ENCODE measurements at regions not wholly inside any gene's neighbourhood (a gene's known extent, or its start where the extent isn't known, plus 50 kb on each side); places are given as distances from the start of the nearest gene placed in this dataset.

DNA sequence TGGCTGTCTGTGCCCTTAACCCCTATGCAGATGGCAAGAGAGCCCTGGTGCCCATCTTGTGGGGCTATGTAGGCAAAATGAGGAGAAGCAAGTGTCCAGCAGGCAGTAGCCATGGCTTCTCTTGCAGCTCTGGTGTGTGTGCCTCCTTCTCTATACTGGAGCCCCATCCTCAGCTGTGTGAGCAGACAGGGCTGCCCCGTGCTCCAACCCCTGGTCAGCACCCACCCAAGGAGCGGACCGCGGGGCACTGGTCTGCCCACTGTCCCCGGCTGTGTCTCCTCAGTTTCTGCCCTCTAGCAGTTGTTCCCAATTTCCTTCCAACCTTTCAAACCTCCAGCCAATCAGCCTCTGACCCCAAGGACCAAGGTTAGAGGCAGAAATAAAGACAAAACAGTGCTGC lies 134.9 kb upstream of the GLI2 start:
- no peak for DNase-seq (ENCODE audit: low read depth in 2 of 2)

DNA sequence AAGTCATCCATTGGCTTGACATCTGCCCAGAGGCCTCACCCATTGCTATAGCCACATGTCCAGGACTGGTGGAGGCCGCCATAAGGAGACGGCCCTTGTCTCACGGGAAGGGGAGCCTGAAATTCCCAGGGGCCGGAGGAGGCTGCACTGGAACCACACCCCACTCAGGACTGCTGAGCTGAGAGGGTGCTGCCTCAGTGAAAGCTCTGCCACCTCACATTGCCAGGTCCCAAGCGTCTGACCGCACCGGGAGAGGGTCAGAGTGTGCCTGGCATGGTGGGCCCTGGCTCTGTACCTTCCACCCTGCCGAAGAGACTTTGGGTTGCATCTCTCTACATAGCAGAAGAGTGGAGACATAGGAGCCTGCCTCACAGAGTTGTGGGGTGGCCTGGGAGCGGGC lies 134.1 kb upstream of the GLI2 start:
- DNase-seq (ENCODE audit: low read depth in 2 of 2), result no peak

DNA sequence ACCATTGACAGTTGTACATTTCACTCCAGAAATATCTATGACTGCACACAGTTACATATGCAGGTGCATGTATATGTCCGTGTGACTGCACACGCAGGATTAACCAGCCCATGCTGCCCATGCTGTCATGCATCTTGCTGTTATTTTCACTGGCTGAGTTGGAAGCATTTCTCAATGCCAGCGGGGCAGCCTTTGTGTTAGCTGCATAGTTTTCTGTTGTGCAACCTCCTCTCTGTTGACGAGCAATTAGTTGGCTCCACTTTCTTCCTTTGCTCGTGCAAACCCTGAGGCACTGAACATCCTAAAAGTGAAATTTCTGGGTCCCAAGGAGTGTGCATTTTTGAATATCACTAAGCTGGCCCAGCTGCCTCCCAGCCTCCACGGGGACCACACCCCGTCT lies 133.4 kb upstream of the GLI2 start:
- DNase-seq (ENCODE audit: low read depth in 2 of 2), result no peak

DNA sequence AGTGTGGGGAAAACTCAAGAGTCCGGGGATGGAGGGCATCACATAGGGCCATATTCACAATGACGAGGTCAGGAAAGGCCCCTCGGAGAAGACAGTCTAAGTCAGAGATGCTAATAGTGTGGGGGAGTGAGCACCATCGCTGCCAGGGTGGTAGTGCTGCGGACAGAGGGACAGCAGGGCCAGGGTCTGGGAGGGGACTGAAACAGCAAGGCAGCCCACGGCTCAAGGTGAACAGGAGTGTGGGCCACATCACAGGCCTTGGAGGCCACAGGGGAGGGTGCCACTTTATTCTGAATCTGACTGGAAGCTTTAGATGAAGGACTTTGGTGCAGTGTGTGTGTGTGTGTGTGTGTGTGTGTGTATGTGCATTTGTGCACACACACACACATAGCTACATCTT lies 130.9 kb upstream of the GLI2 start:
- no peak for DNase-seq (ENCODE audit: low read depth in 2 of 2)

- DNase-seq (ENCODE audit: low read depth in 2 of 2), result no peak
Measured at GRCh38 chr2:120605231-120605935, 130.3 kb upstream of the GLI2 start.

DNA sequence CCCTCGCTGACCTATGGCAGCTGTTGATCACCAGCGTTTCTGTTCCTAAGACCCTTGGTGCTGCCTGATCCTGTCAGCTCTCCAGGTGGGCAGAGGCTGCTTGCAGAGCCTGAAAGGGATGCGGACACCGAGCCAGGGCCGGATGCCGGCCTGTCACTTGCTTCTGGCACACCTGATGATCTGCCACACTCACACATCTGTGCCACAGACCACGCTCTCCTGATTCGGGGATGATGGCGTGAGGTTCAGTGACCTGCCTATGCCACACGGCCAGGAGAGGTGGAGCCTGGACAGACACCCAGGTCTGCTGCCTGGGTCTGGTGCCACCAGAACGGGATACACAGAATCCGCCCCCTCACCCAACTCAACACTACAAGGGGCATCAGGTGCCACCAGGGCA lies 129.4 kb upstream of the GLI2 start:
- no peak for DNase-seq (ENCODE audit: low read depth in 2 of 2)

GRCh38 chr2:120606931-120607330 lies 128.7 kb upstream of the GLI2 start:
- DNase-seq (ENCODE audit: low read depth in 2 of 2), result no peak

DNA sequence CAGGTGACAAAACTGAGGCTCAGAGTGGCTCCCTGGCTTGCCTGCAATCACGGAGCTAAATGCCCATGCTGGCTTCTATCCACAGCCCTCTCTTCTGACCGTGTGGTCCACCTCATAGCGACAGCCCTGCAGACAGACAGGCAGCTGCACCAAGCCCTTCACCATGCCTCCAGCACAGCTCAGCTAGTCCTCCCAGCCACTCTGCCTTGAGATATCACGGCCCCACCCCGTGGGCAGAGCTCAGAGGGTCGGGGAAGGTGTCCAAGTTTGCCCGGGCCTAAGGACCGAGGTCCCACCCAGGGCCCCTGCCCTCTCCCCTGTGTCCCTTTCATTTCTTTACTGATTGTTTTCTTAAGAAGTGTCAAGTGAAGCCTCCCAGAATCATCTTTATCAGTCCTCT lies 128.2 kb upstream of the GLI2 start:
- no peak for DNase-seq (ENCODE audit: low read depth in 2 of 2)

GRCh38 chr2:120607996-120608395 lies 127.7 kb upstream of the GLI2 start:
- no peak for DNase-seq (ENCODE audit: low read depth in 2 of 2)

DNA sequence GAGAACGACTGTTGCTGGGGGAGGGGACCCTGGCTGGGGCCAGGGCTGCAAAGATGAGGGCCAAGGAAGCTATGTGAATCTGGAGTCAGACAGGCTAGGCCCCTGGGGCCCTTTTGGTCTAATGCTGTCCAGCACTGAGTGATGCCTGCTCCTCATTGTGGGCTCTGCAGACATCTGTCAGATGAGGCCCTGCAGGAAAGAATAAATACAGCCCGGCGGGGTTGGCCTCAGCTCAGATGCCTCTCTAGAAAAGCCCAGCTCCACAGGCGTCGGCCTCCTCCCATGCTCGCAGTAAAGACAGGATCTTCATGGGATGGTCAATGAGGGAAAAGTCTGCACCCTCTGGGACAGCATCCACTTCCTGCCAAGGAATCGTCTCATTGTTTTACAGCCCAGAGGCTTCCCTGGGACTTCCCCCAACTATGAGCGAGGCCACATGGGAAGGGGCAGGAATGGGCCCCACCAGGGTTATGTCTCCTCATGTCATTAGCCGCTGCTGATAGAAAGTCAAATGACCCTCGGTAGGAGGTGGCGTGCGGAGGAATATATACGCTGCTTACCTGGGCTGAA lies 125.8 kb upstream of the GLI2 start:
- DNase-seq (ENCODE audit: low read depth in 2 of 2), result no peak

GRCh38 chr2:120611016-120611415 lies 124.7 kb upstream of the GLI2 start:
- DNase-seq (ENCODE audit: low read depth in 2 of 2), result no peak

DNA sequence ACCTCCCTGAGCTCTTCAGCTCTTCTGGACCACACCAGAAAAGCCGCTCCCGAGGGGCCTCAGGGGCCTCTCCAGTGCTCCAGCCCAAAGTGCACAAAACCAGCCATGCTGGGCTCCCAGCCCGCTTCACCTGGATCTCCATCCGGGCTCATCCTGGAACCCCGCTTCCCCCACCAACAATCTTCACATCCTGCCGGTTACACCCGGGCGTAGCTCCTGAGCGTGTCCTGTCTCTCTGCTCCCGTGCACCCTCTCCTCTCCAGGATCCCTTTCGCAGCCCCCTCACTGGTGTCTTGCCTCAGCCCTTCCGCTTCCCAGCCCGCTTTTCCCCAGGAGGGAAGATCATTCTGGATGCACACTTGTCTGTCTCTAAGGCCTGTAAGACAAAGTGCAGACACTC lies 123.7 kb upstream of the GLI2 start:
- no peak for DNase-seq (ENCODE audit: low read depth in 2 of 2)

DNA sequence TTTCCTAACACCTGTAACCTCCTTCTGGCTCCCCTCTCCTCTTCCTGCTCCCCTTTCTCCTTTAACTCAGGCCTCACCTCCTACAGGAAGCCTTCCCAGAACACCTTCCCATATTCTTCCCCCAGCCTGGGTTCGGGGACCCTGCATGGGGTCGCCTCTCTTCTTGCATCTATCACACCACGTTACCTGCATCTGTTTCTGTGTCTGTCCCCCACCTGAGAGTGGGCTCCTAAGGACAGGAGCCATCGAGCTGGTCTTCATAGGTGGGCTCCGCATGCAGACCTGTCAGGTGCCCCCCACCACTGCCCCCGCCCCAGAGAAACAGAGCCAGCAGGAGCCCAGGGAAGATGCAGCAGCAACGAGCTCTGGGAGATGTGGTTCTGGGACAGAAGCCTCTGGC lies 123.2 kb upstream of the GLI2 start:
- no peak for DNase-seq (ENCODE audit: low read depth in 2 of 2)

DNA sequence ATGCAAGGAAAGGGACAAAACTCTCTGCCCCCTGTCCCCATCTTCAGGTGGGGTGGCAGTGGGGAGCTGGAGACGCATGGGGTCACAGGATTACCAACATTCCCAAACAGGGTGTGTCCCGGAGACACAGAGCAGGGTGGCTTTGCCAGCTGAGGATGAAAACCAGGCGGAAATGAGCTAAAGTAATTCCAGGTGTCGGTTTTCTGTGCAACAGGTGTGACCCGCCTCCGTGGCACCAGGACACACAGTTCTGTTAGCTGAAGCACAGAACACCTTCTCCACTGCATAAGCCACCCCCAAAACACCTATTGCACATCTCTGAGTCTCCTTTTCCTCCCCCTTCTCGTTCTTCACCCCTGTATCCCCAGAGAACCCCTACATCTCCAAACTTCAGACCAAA lies 122.7 kb upstream of the GLI2 start:
- DNase-seq (ENCODE audit: low read depth in 2 of 2), result no peak

DNA sequence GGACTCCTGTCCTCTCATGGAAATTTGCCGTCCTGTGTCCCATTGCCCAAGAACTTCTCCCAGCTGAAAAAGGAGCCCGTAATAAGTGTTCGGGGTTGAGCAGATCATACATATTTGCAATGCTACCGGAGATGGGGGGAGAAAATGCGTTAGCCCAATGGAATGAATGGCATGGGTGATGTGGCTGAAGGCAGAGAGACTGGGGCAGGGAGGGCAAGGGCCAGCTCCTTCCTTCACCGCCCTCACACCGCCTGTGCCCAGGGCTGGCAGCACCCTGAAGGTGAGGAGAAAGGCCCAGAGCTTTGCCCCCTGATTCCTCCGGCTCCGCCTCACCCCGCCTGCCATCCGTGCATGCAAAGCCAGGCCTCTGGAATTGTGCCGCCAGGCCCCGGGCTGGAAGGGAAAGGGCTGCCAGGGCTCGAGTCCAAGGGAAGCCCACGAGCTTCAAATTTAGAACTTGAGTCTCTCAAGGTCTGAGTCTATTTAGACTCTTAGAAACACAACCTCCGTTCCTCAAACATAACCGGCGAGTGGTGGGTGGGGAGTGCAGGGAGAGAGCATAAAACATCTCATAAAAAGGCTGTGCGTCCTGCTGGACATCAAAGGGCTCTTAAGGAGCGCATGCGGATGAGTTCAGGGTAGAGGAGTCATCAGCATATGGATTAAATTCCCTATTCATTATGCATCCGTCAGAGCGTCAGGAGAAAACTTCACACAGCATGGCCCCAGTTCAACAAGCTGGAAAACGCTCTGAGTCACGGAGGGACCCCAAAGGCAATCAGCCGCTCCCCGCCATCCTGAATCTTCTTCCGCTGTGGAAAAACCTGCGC lies 121.7 kb upstream of the GLI2 start:
- DNase-seq (ENCODE audit: low read depth in 2 of 2), result peak in 1 of 2 donors; percentile 57

DNA sequence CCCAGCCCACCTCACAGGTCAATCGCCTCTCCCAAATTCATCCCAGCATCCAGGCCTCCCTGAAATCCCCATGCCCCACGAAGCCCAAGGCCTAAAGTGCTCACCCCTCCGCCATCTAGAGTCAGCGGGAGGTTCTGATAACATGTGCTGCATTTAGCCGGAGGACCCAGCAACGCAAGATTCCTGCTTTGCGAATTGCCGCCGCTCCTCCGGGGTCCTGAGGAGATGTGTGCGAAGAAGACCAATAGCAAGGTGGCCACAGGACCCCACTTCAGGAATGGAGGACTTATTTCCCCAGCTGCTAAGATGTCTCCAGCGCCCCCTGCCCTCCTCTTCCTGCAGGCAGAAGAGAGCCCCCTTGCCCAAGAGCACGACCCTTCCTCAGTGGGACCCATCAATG lies 120.8 kb upstream of the GLI2 start:
- no peak for DNase-seq (ENCODE audit: low read depth in 2 of 2)

DNA sequence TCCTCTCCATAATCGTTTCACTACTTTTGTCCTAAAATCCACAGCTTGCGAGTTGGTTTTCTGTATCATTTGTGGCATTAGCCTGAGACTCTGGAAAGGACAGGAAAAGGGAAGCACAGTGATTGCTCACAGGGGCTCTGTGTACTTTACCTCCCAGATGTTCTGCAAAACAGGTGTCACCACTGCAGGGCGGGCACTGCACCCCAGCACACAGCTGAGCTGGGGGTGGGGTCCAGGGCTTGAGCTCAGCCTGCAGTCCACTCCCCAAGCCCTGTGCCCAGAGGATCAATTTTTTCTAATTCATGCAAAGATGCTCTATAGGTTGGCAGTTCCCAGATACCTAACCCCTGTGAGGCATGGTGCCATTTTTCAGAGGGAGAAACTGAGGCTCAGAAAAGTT lies 119.4 kb upstream of the GLI2 start:
- DNase-seq (ENCODE audit: low read depth in 2 of 2), result no peak

DNA sequence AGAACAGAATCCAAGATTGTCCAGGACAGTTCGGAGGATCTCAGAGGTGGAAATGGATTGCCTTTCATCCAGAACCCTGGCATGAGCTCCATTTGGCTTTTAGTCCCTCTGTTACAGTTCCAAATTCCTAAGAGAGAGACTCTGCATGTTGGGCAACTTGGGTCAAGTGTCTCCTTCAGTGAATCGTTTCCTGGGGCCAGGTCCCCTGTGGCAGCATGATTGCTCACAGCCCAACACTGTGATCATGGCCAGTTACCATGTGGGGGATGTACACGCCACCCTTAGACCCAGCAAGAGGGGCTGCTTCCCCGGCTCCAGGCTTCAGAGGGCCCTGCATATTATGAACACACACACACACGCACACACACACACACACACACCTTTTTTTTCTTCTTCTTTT lies 118.6 kb upstream of the GLI2 start:
- DNase-seq (ENCODE audit: low read depth in 2 of 2), result no peak

DNA sequence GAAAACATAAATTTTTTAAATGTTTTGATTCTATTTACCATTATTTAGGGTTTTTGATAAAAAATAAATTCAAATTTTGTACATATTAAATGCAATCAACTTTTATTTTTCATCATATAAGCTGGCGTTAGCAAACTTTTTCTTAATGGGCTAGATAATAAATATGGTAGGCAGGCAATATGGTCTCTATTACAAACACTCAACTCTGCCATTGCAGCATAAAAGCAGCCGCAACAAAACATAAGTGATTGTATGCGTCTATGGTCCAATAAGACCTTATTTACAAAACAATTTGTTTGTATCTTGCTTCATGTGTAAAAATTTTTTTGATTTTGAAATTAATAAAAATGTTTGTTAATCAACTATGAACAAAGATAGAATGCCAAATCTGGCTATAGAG lies 116.8 kb upstream of the GLI2 start:
- no peak for DNase-seq (ENCODE audit: low read depth in 2 of 2)

- DNase-seq (ENCODE audit: low read depth in 2 of 2), result no peak
Measured at GRCh38 chr2:120619579-120619978, 116.1 kb upstream of the GLI2 start.

GRCh38 chr2:120620025-120620793 lies 115.5 kb upstream of the GLI2 start:
- DNase-seq (ENCODE audit: low read depth in 2 of 2), result no peak
